ENCODE measurements at regions not wholly inside any gene's neighbourhood (a gene's known extent, or its start where the extent isn't known, plus 50 kb on each side); places are given as distances from the start of the nearest gene placed in this dataset.

DNA sequence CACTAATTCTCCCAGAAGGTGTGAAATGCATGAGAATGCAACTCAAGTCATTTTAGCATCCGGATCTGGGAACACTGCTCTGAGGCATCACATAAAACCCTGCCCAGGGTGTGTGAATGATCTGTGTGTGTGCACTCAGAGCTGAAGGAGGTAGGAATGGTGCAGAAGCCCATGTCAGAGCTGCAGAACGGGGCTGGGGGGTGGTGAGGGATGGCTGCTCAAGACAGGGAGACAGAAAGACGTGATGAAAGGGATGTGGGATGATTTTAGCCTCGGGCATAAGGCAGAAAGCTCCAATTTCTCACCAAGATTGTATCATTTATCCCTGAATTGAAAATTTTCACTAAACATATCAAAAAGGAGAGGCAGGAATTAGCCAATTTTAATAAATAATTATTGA is 369.1 kb downstream of the EIPR1 start:
- TF ChIP-seq, protein P1, sequence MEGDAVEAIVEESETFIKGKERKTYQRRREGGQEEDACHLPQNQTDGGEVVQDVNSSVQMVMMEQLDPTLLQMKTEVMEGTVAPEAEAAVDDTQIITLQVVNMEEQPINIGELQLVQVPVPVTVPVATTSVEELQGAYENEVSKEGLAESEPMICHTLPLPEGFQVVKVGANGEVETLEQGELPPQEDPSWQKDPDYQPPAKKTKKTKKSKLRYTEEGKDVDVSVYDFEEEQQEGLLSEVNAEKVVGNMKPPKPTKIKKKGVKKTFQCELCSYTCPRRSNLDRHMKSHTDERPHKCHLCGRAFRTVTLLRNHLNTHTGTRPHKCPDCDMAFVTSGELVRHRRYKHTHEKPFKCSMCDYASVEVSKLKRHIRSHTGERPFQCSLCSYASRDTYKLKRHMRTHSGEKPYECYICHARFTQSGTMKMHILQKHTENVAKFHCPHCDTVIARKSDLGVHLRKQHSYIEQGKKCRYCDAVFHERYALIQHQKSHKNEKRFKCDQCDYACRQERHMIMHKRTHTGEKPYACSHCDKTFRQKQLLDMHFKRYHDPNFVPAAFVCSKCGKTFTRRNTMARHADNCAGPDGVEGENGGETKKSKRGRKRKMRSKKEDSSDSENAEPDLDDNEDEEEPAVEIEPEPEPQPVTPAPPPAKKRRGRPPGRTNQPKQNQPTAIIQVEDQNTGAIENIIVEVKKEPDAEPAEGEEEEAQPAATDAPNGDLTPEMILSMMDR (IDR thresholded peaks at IDR 0.05), result no peak
- no peak for TF ChIP-seq EZH2 (IDR thresholded peaks at IDR 0.05)
